HCT116 (cell line): ENCODE measurements at regions not wholly inside any gene's neighbourhood (a gene's known extent, or its start where the extent isn't known, plus 50 kb on each side); places are given as distances from the start of the nearest gene placed in this dataset.

ENCODE experiments used
- ATAC-seq: fragments of 200-7000 bp; cut with Tn5 transposase; 2 replicates; pipeline ENCODE4 v1.9.1; 2020; ENCODE audit warnings: mild to moderate bottlenecking, moderate library complexity
- BruUV-seq: library from RNA; stranded (reverse); fragments of 400-500 nt; replicated peaks from 2 replicates; lab custom pipeline; 2021; lab: Mats Ljungman, UMichigan
- CTCF ChIA-PET: fragments of 300-600 bp; sonication (Branson Sonifier 250); formaldehyde crosslinking; loops from one replicate; lab custom pipeline; 2021; ENCODE audit warnings: antibody characterized with exemption; lab: Charles Lee
- POLR2A ChIA-PET: fragments of 300-600, 350-600 bp; sonication (Branson Sonifier 250); formaldehyde crosslinking; loops from one replicate; lab custom pipeline; 2021; ENCODE audit warnings: antibody characterized with exemption; lab: Charles Lee
- RAD21 ChIA-PET, 2 experiments: fragments of 300-600 bp; sonication (Branson Sonifier 250); formaldehyde crosslinking; loops; one replicate each; lab custom pipeline; 2023; ENCODE audit warnings: low total read pairs in 2 of 2; ENCODE audit not compliant: uncharacterized antibody in 2 of 2, unreplicated experiment in 2 of 2, low non-redundant PET in 1 of 2; lab: Charles Lee
- DNase-seq: peaks from one replicate; pipeline ENCODE4 v3.0.0-alpha.2; 2010; ENCODE audit warnings: low read depth, low spot score
- H2AFZ ChIP-seq: fragments of 200-600 bp; shearing (Covaris generic), sonication (generic); 2 replicates; pipeline ENCODE4 v1.6.1; 2017; ENCODE audit warnings: low read depth, mixed run types, mixed read lengths, antibody characterized with exemption, low read length; ENCODE audit not compliant: poor library complexity, severe bottlenecking
- H3K27ac ChIP-seq: 2 replicates; pipeline ENCODE4 v1.5.1; 2012; ENCODE audit warnings: low read depth, low read length
- H3K27me3 ChIP-seq: fragments of 200-600 bp; sonication (generic); 2 replicates; pipeline ENCODE4 v1.6.1; 2016; ENCODE audit warnings: mixed run types, low read length, mixed read lengths; ENCODE audit not compliant: insufficient read depth
- H3K36me3 ChIP-seq, 2 experiments: fragments of 200-500 bp in 1 of 2; fragments of 200-600 bp in 1 of 2; sonication (Bioruptor generic) in 1 of 2; sonication (generic) in 1 of 2; 2 replicates each; pipeline versions ENCODE4 v1.5.1 to v1.6.1; 2014 to 2016; ENCODE audit warnings: low read length in 2 of 2, inconsistent platforms in 1 of 2, mixed read lengths in 1 of 2, mixed run types in 1 of 2; ENCODE audit not compliant: insufficient read depth in 2 of 2, control insufficient read depth in 1 of 2
- H3K4me1 ChIP-seq, 2 experiments: fragments of 200-600 bp in 1 of 2; sonication (generic) in 1 of 2; 2 replicates each; pipeline versions ENCODE4 v1.5.1 to v1.6.1; 2012 to 2017; ENCODE audit warnings: low read length in 2 of 2, inconsistent platforms in 1 of 2, mild to moderate bottlenecking in 1 of 2, mixed read lengths in 1 of 2, mixed run types in 1 of 2, moderate library complexity in 1 of 2; ENCODE audit not compliant: insufficient read depth in 2 of 2, control insufficient read depth in 1 of 2
- H3K4me2 ChIP-seq: fragments of 200-600 bp; sonication (generic); 2 replicates; pipeline ENCODE4 v1.6.1; 2017; ENCODE audit warnings: mixed run types, low read length, mixed read lengths
- H3K4me3 ChIP-seq, 2 experiments: fragments of 200-600 bp in 1 of 2; sonication (generic) in 1 of 2; replicated peaks in 1 of 2; 2 replicates each; pipeline ENCODE4 v1.5.1; 2011 to 2016; ENCODE audit warnings: low read length in 2 of 2, control low read depth in 1 of 2, low read depth in 1 of 2, mild to moderate bottlenecking in 1 of 2, mixed read lengths in 1 of 2, mixed run types in 1 of 2
- H3K79me2 ChIP-seq: fragments of 200-600 bp; sonication (generic); 2 replicates; pipeline ENCODE4 v1.6.1; 2017; ENCODE audit warnings: mild to moderate bottlenecking, mixed run types, low read length, moderate library complexity, mixed read lengths; ENCODE audit not compliant: insufficient read depth
- H3K9ac ChIP-seq: fragments of 200-600 bp; sonication (generic); 2 replicates; pipeline ENCODE4 v1.6.1; 2016; ENCODE audit warnings: low read length, mixed read lengths
- H3K9me2 ChIP-seq: fragments of 200-600 bp; sonication (generic), shearing (Covaris generic); 2 replicates; pipeline ENCODE4 v1.6.1; 2017; ENCODE audit warnings: mixed run types, mild to moderate bottlenecking, moderate library complexity; ENCODE audit not compliant: insufficient read depth
- H3K9me3 ChIP-seq, 2 experiments: fragments of 200-500 bp in 1 of 2; fragments of 200-600 bp in 1 of 2; sonication (Bioruptor generic) in 1 of 2; sonication (generic) in 1 of 2; 2 replicates each; pipeline ENCODE4 v1.6.1; 2014 to 2017; ENCODE audit warnings: low read length in 2 of 2, mixed read lengths in 2 of 2, inconsistent platforms in 1 of 2, low read depth in 1 of 2, mild to moderate bottlenecking in 1 of 2, mixed run types in 1 of 2, moderate library complexity in 1 of 2; ENCODE audit not compliant: control insufficient read depth in 1 of 2, insufficient read depth in 1 of 2
- H4K20me1 ChIP-seq: fragments of 200-600 bp; sonication (generic), shearing (Covaris generic); 2 replicates; pipeline ENCODE4 v1.6.1; 2017; ENCODE audit warnings: mixed run types, mild to moderate bottlenecking, moderate library complexity; ENCODE audit not compliant: insufficient read depth
- EZH2 ChIP-seq: fragments of 200-600 bp; sonication (generic); IDR thresholded peaks from 2 replicates; pipeline ENCODE4 v1.6.1; 2017; ENCODE audit warnings: antibody characterized with exemption, mixed run types
- POLR2A ChIP-seq: IDR thresholded peaks from 2 replicates; pipeline ENCODE4 v1.7.0; 2011; ENCODE audit warnings: borderline replicate concordance; ENCODE audit not compliant: insufficient read depth, insufficient read length; ENCODE audit errors: extremely low read depth
- SRF ChIP-seq: IDR thresholded peaks from 2 replicates; pipeline ENCODE4 v1.6.1; 2012; ENCODE audit warnings: low read depth
- intact Hi-C: fragments of 100-400 bp; cut with micrococcal nuclease; formaldehyde crosslinking; loops from 2 replicates; pipeline ENCODE4 v1.10.0; 2022
- TF ChIP-seq, protein P1 (sequence below): IDR thresholded peaks from 2 replicates; pipeline ENCODE4 v1.6.1; 2011; ENCODE audit warnings: mild to moderate bottlenecking, low read length, moderate library complexity; ENCODE audit not compliant: insufficient replicate concordance; ENCODE audit errors: extremely low read depth
- TF ChIP-seq, protein P2 (sequence below): IDR thresholded peaks from 2 replicates; pipeline ENCODE4 v1.6.1; 2012; ENCODE audit warnings: low read depth

DNA sequence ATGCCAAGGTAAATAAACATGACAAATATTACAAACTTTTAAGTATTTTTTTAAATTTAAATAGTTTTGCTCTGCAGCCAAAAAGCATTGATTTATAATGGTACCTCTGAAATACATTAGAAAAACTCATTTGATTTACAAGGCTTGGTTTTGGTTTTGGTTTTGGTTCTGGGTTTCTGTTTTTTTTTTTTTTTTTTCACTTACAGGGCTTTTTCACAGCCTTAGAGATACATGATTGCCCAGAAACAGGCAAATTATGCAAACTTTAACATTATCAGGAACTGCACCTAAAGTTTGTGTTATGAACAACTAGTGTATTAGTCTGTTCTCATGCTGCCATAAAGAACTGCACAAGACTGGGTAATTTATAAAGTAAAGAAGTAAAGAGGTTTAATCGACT, 196.4 kb upstream of the DDX53 start:
- Histone ChIP-seq H3K9me2 (no peaks in the 10 kb centered on the region), H3K79me2 (no peaks in the 10 kb centered on the region), H3K36me3 (no peaks in the 10 kb centered on the region), H3K9ac (no peak overlapping the region), H4K20me1 (no peaks in the 10 kb centered on the region), H3K27me3 (no peaks in the 10 kb centered on the region), H3K9me3 (no peaks in the 10 kb centered on the region), H3K4me1 (peaks cover 3 to 5% of the 10 kb centered on the region in 2 experiments; a peak in 2 of 4 replicates), H2AFZ (no peak overlapping the region), H3K4me3 (no peak overlapping the region), H3K4me2 (no peak overlapping the region), H3K27ac (no peak overlapping the region)
- intact Hi-C loops: no loop called here
- RAD21 ChIA-PET: no interaction called here
- TF ChIP-seq SRF (no peak), POLR2A (no peak), EZH2 (no peak)
- TF ChIP-seq, protein P1, sequence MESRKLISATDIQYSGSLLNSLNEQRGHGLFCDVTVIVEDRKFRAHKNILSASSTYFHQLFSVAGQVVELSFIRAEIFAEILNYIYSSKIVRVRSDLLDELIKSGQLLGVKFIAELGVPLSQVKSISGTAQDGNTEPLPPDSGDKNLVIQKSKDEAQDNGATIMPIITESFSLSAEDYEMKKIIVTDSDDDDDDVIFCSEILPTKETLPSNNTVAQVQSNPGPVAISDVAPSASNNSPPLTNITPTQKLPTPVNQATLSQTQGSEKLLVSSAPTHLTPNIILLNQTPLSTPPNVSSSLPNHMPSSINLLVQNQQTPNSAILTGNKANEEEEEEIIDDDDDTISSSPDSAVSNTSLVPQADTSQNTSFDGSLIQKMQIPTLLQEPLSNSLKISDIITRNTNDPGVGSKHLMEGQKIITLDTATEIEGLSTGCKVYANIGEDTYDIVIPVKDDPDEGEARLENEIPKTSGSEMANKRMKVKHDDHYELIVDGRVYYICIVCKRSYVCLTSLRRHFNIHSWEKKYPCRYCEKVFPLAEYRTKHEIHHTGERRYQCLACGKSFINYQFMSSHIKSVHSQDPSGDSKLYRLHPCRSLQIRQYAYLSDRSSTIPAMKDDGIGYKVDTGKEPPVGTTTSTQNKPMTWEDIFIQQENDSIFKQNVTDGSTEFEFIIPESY: no peak
- TF ChIP-seq, protein P2, sequence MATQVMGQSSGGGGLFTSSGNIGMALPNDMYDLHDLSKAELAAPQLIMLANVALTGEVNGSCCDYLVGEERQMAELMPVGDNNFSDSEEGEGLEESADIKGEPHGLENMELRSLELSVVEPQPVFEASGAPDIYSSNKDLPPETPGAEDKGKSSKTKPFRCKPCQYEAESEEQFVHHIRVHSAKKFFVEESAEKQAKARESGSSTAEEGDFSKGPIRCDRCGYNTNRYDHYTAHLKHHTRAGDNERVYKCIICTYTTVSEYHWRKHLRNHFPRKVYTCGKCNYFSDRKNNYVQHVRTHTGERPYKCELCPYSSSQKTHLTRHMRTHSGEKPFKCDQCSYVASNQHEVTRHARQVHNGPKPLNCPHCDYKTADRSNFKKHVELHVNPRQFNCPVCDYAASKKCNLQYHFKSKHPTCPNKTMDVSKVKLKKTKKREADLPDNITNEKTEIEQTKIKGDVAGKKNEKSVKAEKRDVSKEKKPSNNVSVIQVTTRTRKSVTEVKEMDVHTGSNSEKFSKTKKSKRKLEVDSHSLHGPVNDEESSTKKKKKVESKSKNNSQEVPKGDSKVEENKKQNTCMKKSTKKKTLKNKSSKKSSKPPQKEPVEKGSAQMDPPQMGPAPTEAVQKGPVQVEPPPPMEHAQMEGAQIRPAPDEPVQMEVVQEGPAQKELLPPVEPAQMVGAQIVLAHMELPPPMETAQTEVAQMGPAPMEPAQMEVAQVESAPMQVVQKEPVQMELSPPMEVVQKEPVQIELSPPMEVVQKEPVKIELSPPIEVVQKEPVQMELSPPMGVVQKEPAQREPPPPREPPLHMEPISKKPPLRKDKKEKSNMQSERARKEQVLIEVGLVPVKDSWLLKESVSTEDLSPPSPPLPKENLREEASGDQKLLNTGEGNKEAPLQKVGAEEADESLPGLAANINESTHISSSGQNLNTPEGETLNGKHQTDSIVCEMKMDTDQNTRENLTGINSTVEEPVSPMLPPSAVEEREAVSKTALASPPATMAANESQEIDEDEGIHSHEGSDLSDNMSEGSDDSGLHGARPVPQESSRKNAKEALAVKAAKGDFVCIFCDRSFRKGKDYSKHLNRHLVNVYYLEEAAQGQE: no peak
- ATAC-seq (no peak), DNase-seq (no peak)
- CTCF ChIA-PET: no interaction called here
- no TSS peak for BruUV-seq
- POLR2A ChIA-PET: no interaction called here
